HAP-1 (cell line): ENCODE measurements at regions not wholly inside any gene's neighbourhood (a gene's known extent, or its start where the extent isn't known, plus 50 kb on each side); places are given as distances from the start of the nearest gene placed in this dataset.

ENCODE experiments used
- DNase-seq, 2 experiments: peaks; one replicate each; pipeline ENCODE4 v3.0.0-alpha.2; 2016 to 2020; ENCODE audit warnings: low spot score in 2 of 2
- H3K27me3 ChIP-seq: fragments of 250-450 bp; sonication (Bioruptor Pico); 2 replicates; pipeline ENCODE4 v1.5.1; 2020; ENCODE audit warnings: low read depth, mild to moderate bottlenecking, moderate library complexity
- H3K36me3 ChIP-seq: fragments of 250-450 bp; sonication (Bioruptor Pico); replicated peaks from 2 replicates; pipeline ENCODE4 v1.5.1; 2020; ENCODE audit warnings: mild to moderate bottlenecking
- H3K4me1 ChIP-seq: fragments of 250-450 bp; sonication (Bioruptor Pico); 2 replicates; pipeline ENCODE4 v1.5.1; 2020; ENCODE audit warnings: mild to moderate bottlenecking
- H3K4me3 ChIP-seq: fragments of 250-450 bp; sonication (Bioruptor Pico); 2 replicates; pipeline ENCODE4 v1.5.1; 2020; ENCODE audit warnings: mild to moderate bottlenecking, moderate library complexity
- H3K9me3 ChIP-seq: fragments of 250-450 bp; sonication (Bioruptor Pico); 2 replicates; pipeline ENCODE4 v1.5.1; 2020; ENCODE audit warnings: mild to moderate bottlenecking, moderate library complexity
- in situ Hi-C: fragments of 300-500 bp; cut with MboI; formaldehyde crosslinking; loops from 3 replicates; pipeline ENCODE4 v1.14.3; 2020; ENCODE audit warnings: low sequenced_read_pairs, inconsistent platforms, mixed read lengths

DNA sequence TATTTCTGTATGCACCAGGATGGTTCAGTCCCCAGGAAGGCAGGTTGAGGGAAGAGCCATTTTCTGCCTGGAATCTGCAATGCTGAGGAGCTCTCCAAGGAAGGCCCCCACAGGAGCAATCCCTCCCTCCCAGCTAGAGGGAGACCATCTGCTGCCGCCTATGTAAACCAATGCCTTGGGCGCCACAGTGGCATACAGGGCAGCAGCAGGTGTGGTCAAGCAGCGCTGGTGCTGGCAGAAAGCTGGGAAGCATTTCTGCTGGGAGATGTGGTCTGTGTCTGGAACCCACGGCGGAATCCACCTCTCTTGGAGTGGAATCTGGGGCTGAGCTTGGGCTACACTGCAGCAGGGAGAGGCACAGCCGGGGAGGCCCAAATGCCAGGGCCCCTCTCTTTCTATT is 283.3 kb downstream of the RRAGC start:
- in situ Hi-C loops, result loop anchor here (25.0 kb wide), 1 partner anchor 539 kb away; the partner anchor contains the start of gene POU3F1
- H3K4me3 ChIP-seq, result no peak overlapping the region
- H3K9me3 ChIP-seq, result no peaks in the 10 kb centered on the region
- H3K4me1 ChIP-seq, result no peaks in the 10 kb centered on the region
- H3K27me3 ChIP-seq, result peaks cover 49% of the 10 kb centered on the region
- H3K36me3 ChIP-seq, result no peaks in the 10 kb centered on the region
- no peak for DNase-seq

- Histone ChIP-seq H3K36me3 (no peaks in the 10 kb centered on the region), H3K4me3 (no peak overlapping the region), H3K9me3 (no peaks in the 10 kb centered on the region), H3K27me3 (peaks cover 14% of the 10 kb centered on the region), H3K4me1 (no peaks in the 10 kb centered on the region)
- no peak for DNase-seq
- in situ Hi-C loops, result no loop called here
Observed at GRCh38 chr1:38571726-38572125, 287.8 kb downstream of the RRAGC start.

GRCh38 chr1:38570657-38570975 is 289.0 kb downstream of the RRAGC start:
- no peak overlapping the region for H3K4me3 ChIP-seq
- no peaks in the 10 kb centered on the region for H3K36me3 ChIP-seq
- H3K27me3 ChIP-seq, result peaks cover 10% of the 10 kb centered on the region
- DNase-seq, result no peak
- H3K9me3 ChIP-seq, result no peaks in the 10 kb centered on the region
- in situ Hi-C loops, result no loop called here
- H3K4me1 ChIP-seq, result no peaks in the 10 kb centered on the region

DNA sequence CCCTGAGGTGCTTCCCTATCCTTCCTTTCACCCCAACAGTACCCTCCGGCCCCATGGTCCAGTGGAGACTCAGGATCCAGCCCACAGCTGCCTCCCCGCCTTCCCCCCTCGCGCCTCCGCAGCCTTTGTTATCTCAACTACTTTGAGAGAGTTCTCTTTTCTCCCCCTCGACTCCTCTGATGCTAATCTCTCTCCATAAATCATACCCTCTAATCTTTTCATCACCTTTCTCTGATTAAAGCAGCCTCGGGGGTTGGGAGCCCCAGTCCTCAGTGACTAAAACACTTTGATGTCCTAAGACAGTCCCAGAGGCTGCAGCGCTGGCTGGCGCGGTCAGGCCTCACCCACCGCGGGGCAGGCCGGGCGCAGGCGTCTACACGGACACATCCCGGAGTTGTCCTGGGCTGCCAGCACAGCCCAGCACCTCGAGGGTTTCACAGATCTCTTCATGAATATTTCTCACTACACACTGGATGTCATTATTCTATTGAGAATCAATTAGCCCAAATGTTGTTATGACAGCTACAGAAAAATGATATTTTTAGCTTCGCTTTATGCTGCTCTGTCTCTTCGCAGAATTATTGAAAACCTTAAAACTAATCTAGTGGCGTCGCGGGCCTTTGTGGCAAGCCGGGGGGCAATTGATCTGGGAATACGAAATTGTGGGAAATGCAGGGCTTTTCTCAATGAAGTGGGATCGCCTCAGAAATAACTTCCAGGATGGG is 289.5 kb downstream of the RRAGC start:
- Histone ChIP-seq H3K4me1 (no peaks in the 10 kb centered on the region), H3K4me3 (no peak overlapping the region), H3K36me3 (no peaks in the 10 kb centered on the region), H3K9me3 (no peaks in the 10 kb centered on the region), H3K27me3 (peaks cover 10% of the 10 kb centered on the region)
- DNase-seq, result peak; percentile 21 to 40
- in situ Hi-C loops, result no loop called here

GRCh38 chr1:38568061-38568857 is 291.3 kb downstream of the RRAGC start:
- DNase-seq, result no peak
- peaks cover 12% of the 10 kb centered on the region for H3K27me3 ChIP-seq
- in situ Hi-C loops, result no loop called here
- H3K36me3 ChIP-seq, result no peaks in the 10 kb centered on the region
- H3K4me3 ChIP-seq, result no peak overlapping the region
- H3K9me3 ChIP-seq, result no peaks in the 10 kb centered on the region
- no peaks in the 10 kb centered on the region for H3K4me1 ChIP-seq

- Histone ChIP-seq H3K36me3 (no peaks in the 10 kb centered on the region), H3K4me3 (no peak overlapping the region), H3K9me3 (no peaks in the 10 kb centered on the region), H3K4me1 (no peaks in the 10 kb centered on the region), H3K27me3 (peaks cover 9% of the 10 kb centered on the region)
- in situ Hi-C loops, result no loop called here
- DNase-seq, result no peak
Observed at GRCh38 chr1:38567401-38567800, 292.2 kb downstream of the RRAGC start.

- no peak for DNase-seq
- Histone ChIP-seq H3K36me3 (no peaks in the 10 kb centered on the region), H3K9me3 (no peaks in the 10 kb centered on the region), H3K4me3 (no peak overlapping the region), H3K27me3 (peaks cover 5% of the 10 kb centered on the region), H3K4me1 (no peaks in the 10 kb centered on the region)
- in situ Hi-C loops, result no loop called here
Observed at GRCh38 chr1:38565020-38565491, 294.5 kb downstream of the RRAGC start.

GRCh38 chr1:38563942-38564735 is 295.4 kb downstream of the RRAGC start:
- no peaks in the 10 kb centered on the region for H3K36me3 ChIP-seq
- peaks cover 5% of the 10 kb centered on the region; the same call in 1 of the 2 replicates for H3K27me3 ChIP-seq
- no peak for DNase-seq
- no peaks in the 10 kb centered on the region for H3K4me1 ChIP-seq
- H3K4me3 ChIP-seq, result no peak overlapping the region
- no peaks in the 10 kb centered on the region for H3K9me3 ChIP-seq
- in situ Hi-C loops, result no loop called here

DNA sequence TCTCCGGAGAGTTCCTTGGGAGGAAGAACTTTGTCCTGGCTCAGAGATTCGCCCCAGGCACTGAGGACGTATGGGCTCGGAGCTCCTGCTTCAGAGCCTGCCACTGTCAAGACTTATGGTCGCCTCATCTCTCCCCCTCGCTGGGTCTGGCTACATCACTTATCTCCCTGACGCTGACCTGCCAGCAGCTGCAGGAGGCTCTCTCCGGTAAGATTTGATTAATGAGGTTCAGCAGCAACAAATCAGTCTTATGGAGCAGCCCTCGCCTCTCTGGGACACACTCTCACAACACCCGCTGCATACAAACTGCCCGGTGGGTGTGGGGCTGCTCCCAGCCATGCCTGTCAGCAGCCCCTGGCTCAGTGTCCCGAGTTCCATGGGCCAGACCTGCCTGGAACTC is 297.8 kb downstream of the RRAGC start:
- DNase-seq, result no peak
- in situ Hi-C loops, result no loop called here
- H3K27me3 ChIP-seq, result peaks cover 5% of the 10 kb centered on the region; the same call in 1 of the 2 replicates
- H3K36me3 ChIP-seq, result no peaks in the 10 kb centered on the region
- H3K9me3 ChIP-seq, result no peaks in the 10 kb centered on the region
- H3K4me3 ChIP-seq, result no peak overlapping the region
- no peaks in the 10 kb centered on the region for H3K4me1 ChIP-seq

GRCh38 chr1:38561110-38561509 is 298.5 kb downstream of the RRAGC start:
- Histone ChIP-seq H3K36me3 (no peaks in the 10 kb centered on the region), H3K27me3 (peaks cover 5% of the 10 kb centered on the region), H3K4me1 (no peaks in the 10 kb centered on the region), H3K9me3 (no peaks in the 10 kb centered on the region), H3K4me3 (no peak overlapping the region)
- in situ Hi-C loops, result no loop called here
- no peak for DNase-seq

DNA sequence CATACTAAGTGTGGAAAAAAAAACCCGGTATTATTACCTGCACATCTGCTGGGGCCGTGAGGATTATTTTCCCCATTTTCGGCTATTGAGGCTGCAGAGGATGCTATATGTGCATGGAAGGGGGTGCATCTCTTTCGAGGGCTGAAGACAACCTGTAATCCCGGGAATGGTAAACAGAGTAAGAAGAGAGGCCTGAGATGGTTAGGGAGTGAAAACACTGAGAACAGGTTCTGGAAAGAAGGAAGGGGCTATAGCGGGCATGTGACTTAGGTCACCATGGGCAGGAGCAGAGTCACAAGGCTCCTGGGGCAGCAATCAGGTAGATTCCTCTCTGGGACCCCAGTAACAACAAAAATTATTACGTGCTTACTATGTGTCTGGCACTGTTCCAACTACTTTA is 299.1 kb downstream of the RRAGC start:
- Histone ChIP-seq H3K9me3 (no peaks in the 10 kb centered on the region), H3K4me1 (no peaks in the 10 kb centered on the region), H3K27me3 (peaks cover 5% of the 10 kb centered on the region), H3K36me3 (no peaks in the 10 kb centered on the region), H3K4me3 (no peak overlapping the region)
- in situ Hi-C loops, result no loop called here
- no peak for DNase-seq

DNA sequence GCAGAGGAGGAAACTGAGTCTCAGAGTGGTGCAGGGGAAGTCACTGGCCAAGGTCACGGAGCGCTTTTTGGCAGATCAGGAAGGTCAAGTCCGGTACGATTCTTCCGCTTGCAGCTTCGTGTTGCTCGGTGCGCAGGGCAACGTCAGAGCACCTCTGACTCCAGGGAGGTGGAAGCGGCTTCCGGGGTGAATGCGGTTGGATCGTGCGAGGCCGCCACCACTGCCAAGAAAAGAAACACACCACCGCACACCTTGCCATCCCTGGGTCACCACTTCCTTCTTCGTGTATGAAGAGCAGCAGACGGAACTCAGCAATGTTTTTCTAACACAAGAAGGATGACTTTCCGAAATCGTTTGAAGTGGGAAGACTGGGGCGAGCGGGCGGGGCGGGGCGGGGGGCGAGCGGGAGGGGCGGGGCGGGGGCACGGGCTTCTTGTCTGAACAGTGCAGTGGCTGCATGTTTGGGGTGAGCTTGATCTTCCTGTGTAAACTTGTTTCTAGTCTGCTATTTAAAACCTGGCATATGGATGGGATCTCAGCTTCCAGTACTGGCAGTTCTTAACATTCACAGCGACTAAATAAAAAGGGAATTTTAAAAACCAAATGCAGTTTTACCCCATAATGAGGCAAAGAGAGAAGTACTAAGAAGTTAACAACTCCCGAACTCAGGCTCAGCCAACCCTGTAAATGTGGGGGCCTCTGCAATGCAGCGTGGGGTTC is 300.0 kb downstream of the RRAGC start:
- Histone ChIP-seq H3K4me1 (no peaks in the 10 kb centered on the region), H3K9me3 (no peaks in the 10 kb centered on the region), H3K4me3 (no peak overlapping the region), H3K36me3 (no peaks in the 10 kb centered on the region), H3K27me3 (peaks cover 5% of the 10 kb centered on the region)
- in situ Hi-C loops, result no loop called here
- DNase-seq, result no peak
